ENCODE measurements at regions not wholly inside any gene's neighbourhood (a gene's known extent, or its start where the extent isn't known, plus 50 kb on each side); places are given as distances from the start of the nearest gene placed in this dataset.

DNA sequence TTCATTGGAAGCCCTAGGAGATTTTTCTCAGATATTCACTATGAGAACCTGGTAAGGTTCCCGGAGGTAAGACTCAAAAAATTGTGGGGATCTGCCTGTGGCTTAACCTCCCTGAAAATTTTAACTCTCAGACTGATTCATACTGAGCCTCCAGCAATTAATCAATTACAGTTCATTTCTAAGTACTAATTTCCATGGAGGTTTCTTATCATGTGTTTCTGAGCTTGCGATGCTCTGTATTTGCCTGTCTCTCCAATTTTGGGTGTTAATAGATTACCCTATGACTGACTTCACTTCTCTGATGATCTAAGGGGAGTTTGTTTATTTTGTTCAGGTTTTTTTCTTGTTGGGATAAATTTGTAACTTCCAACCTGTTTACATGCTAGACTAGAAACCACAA is 215.4 kb upstream of the TMEM196 start:
- TF ChIP-seq CTCF (conservative IDR thresholded peaks at IDR 0.05) (no peak), EZH2 (IDR thresholded peaks at IDR 0.05; ENCODE audit: low read depth) (no peak)
